H1 (cell line): ENCODE measurements at regions not wholly inside any gene's neighbourhood (a gene's known extent, or its start where the extent isn't known, plus 50 kb on each side); places are given as distances from the start of the nearest gene placed in this dataset.

Experiments
- CHD1 ChIP-seq: IDR thresholded peaks from 2 replicates; pipeline ENCODE4 v1.6.1; 2012; ENCODE audit warnings: low read depth, low read length, improper control_type of control experiment
- CREB1 ChIP-seq: IDR thresholded peaks from 2 replicates; pipeline ENCODE4 v1.6.1; 2012; ENCODE audit warnings: inconsistent platforms
- KDM1A ChIP-seq: fragments of 200-600, 300-600 bp; sonication (generic); IDR thresholded peaks from 2 replicates; pipeline ENCODE4 v1.7.1; 2016; ENCODE audit warnings: mild to moderate bottlenecking, low read length, borderline replicate concordance

DNA sequence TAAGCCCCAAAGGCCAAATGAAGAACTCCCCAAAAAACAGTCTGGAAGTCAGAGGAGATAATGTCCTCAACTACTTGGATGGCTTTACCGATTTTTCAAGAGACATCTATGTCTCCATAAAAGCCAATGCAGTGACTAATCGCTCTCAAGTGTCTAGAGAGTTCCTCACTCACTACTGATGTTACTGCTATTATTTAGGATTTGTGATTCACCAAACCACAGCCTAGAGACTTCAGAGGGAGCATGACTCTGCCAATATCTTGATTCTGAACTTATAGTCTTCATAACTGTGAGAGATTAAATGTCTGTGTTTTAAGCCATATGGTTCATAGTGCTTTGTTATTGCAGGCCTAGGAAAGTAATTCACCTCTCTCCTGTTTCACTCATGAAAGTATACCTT, 160.2 kb downstream of the IPMK start (continued):
- TF ChIP-seq CREB1: no peak
- no peak for TF ChIP-seq CHD1
- no peak for TF ChIP-seq KDM1A
